SK-N-MC (cell line): ENCODE measurements at regions not wholly inside any gene's neighbourhood (a gene's known extent, or its start where the extent isn't known, plus 50 kb on each side); places are given as distances from the start of the nearest gene placed in this dataset.

Source experiments
- EZH2 ChIP-seq: fragments of 200-600 bp; sonication (generic); IDR thresholded peaks from one replicate; pipeline ENCODE4 v1.6.1; 2017; ENCODE audit warnings: antibody characterized with exemption
- FOXP2 ChIP-seq: optimal IDR thresholded peaks from 2 replicates; pipeline ENCODE3; 2011; ENCODE audit warnings: mild to moderate bottlenecking, moderate library complexity; ENCODE audit not compliant: insufficient read depth; ENCODE audit errors: extremely low read length, control extremely low read depth
- POLR2AphosphoS5 ChIP-seq: IDR thresholded peaks from 2 replicates; pipeline ENCODE4 v1.6.1; 2012; ENCODE audit warnings: mild to moderate bottlenecking, low read depth, low read length, borderline replicate concordance

DNA sequence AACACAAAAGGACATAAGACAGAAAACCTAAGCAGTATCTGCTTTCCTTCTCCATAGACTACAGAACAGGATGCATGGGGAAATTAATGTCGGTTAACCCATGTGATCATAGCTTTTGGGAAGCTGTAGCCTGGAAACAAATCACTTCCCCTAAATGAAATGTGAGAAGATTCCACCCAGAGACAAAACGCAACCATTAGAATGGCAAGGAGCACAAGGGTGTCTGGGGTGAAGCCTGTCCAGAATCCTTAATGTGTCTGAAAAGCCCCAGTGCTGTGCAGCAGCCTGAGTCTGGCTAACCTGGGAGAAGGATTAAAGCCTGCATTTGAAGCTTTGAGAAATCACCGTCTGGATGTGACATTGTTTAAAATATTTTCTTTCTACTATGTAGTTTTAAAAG lies 213.3 kb downstream of the ANKRD50 start:
- TF ChIP-seq EZH2 (no peak), POLR2AphosphoS5 (no peak), FOXP2 (no peak)
